SK-N-SH treated with all-trans-retinoic acid at 6 μM for 48 hours (cell line): ENCODE measurements at regions not wholly inside any gene's neighbourhood (a gene's known extent, or its start where the extent isn't known, plus 50 kb on each side); places are given as distances from the start of the nearest gene placed in this dataset.

Experiments
- ATAC-seq: fragments of 200-7000 bp; cut with Tn5 transposase; 3 replicates; pipeline ENCODE4 v1.9.1; 2020; ENCODE audit warnings: mild to moderate bottlenecking, moderate library complexity
- ARNTL ChIP-seq: fragments of 450-650 bp; formaldehyde crosslinking; IDR thresholded peaks from 2 replicates; pipeline ENCODE4 v1.5.0; 2020; ENCODE audit warnings: low read depth, mild to moderate bottlenecking, moderate library complexity, borderline replicate concordance
- BACH2 ChIP-seq: fragments of 250-450 bp; sonication (Bioruptor Pico); IDR thresholded peaks from 2 replicates; pipeline ENCODE4 v1.9.0; 2021; ENCODE audit warnings: mild to moderate bottlenecking, borderline replicate concordance
- CSDC2 ChIP-seq: fragments of 250-450 bp; sonication (Bioruptor Pico); IDR thresholded peaks from 2 replicates; pipeline ENCODE4 v1.5.0; 2020; ENCODE audit warnings: mild to moderate bottlenecking, moderate library complexity
- ESRRG ChIP-seq: fragments of 250-450 bp; sonication (Bioruptor Pico); IDR thresholded peaks from 2 replicates; pipeline ENCODE4 v1.6.1; 2021; ENCODE audit warnings: mild to moderate bottlenecking
- GLIS3 ChIP-seq: fragments of 250-450 bp; sonication (Bioruptor Pico); IDR thresholded peaks from 2 replicates; pipeline ENCODE4 v1.5.0; 2020; ENCODE audit warnings: mild to moderate bottlenecking, moderate library complexity
- ISL1 ChIP-seq: fragments of 250-450 bp; sonication (Bioruptor Pico); IDR thresholded peaks from 2 replicates; pipeline ENCODE4 v2.1.2; 2022; ENCODE audit warnings: mild to moderate bottlenecking, moderate library complexity
- OSR1 ChIP-seq: fragments of 250-450 bp; sonication (Bioruptor Pico); IDR thresholded peaks from 2 replicates; pipeline ENCODE4 v1.8.0; 2022; ENCODE audit warnings: moderate library complexity, mild to moderate bottlenecking, inconsistent platforms
- PPARA ChIP-seq: fragments of 250-450 bp; sonication (Bioruptor Pico); IDR thresholded peaks from 2 replicates; pipeline ENCODE4 v1.5.0; 2020; ENCODE audit warnings: mild to moderate bottlenecking, borderline replicate concordance
- RARB ChIP-seq: fragments of 250-450 bp; sonication (Bioruptor Pico); IDR thresholded peaks from 2 replicates; pipeline ENCODE4 v1.8.0; 2021; ENCODE audit warnings: mild to moderate bottlenecking, moderate library complexity
- SNAI2 ChIP-seq: fragments of 250-450 bp; sonication (Bioruptor Pico); IDR thresholded peaks from 2 replicates; pipeline ENCODE4 v1.5.0; 2020; ENCODE audit warnings: mild to moderate bottlenecking, moderate library complexity
- TCF4 ChIP-seq: fragments of 250-450 bp; sonication (Bioruptor Pico); IDR thresholded peaks from 2 replicates; pipeline ENCODE4 v1.8.0; 2021; ENCODE audit warnings: mild to moderate bottlenecking, moderate library complexity, borderline replicate concordance
- TOX ChIP-seq: fragments of 250-450 bp; sonication (Bioruptor Pico); IDR thresholded peaks from 2 replicates; pipeline ENCODE4 v1.8.0; 2021; ENCODE audit warnings: mild to moderate bottlenecking, moderate library complexity, borderline replicate concordance
- ZC3H10 ChIP-seq: fragments of 250-450 bp; sonication (Bioruptor Pico); IDR thresholded peaks from 2 replicates; pipeline ENCODE4 v1.5.1; 2021; ENCODE audit warnings: mild to moderate bottlenecking, moderate library complexity
- ZFP3 ChIP-seq: fragments of 250-450 bp; sonication (Bioruptor Pico); IDR thresholded peaks from 2 replicates; pipeline ENCODE4 v1.5.0; 2020; ENCODE audit warnings: mild to moderate bottlenecking, moderate library complexity
- ZFP30 ChIP-seq: fragments of 450-650 bp; formaldehyde crosslinking; IDR thresholded peaks from 2 replicates; pipeline ENCODE4 v1.5.0; 2022; ENCODE audit warnings: mild to moderate bottlenecking, moderate library complexity
- ZNF70 ChIP-seq: fragments of 450-650 bp; formaldehyde crosslinking; IDR thresholded peaks from 2 replicates; pipeline ENCODE4 v1.5.0; 2020; ENCODE audit warnings: mild to moderate bottlenecking, moderate library complexity
- ZNF8 ChIP-seq: fragments of 450-650 bp; formaldehyde crosslinking; IDR thresholded peaks from 2 replicates; pipeline ENCODE4 v1.5.0; 2020; ENCODE audit warnings: mild to moderate bottlenecking, moderate library complexity
- TF ChIP-seq, protein P1 (sequence below): fragments of 250-450 bp; sonication (Bioruptor Pico); IDR thresholded peaks from 2 replicates; pipeline ENCODE4 v1.5.1; 2021; ENCODE audit warnings: mild to moderate bottlenecking, moderate library complexity
- TF ChIP-seq, protein P2 (sequence below): fragments of 250-450 bp; sonication (Bioruptor Pico); IDR thresholded peaks from 2 replicates; pipeline ENCODE4 v1.8.0; 2020; ENCODE audit warnings: mild to moderate bottlenecking, moderate library complexity, borderline replicate concordance
- TF ChIP-seq, protein P3 (sequence below): fragments of 250-450 bp; sonication (Bioruptor Pico); IDR thresholded peaks from 2 replicates; pipeline ENCODE4 v1.5.1; 2020; ENCODE audit warnings: low read depth, mild to moderate bottlenecking, moderate library complexity
- TF ChIP-seq, protein P4 (sequence below): fragments of 250-450 bp; sonication (Bioruptor Pico); IDR thresholded peaks from 2 replicates; pipeline ENCODE4 v1.5.0; 2020; ENCODE audit warnings: mild to moderate bottlenecking, moderate library complexity

DNA sequence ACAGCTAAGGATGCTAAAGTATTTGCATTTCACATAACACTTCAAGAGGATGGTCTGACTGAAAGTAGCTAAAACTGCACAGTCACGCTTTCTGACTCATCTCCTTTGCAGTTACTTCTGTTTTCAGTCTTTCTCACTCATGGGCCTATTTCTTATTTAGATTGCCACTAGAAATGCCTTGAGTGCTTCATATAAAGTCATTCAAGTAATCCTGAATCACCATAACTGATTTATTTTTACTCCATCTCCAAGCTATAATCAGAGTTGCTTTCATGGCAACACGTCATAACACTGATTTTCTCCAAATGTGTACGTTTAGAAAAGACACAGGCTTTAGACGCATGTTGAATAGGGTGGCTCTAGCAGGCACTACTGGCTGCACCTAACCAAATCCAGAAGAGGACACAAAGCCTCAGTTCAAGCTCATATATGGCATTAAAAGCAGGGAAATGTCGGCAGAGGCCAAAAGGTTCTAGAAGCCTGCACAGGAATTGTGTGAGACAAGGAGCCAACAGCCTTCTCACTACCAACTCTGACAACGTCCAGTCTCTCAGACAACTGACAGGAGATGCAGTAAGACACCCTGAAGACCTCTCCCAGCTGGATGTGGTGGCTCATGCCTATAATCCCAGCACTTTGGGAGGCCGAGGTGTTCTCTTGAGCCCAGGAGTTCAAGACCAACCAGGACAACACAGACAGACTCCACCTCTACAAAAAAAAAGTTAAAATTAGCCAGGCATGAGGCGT is 64.1 kb upstream of the BEND6 start:
- TF ChIP-seq ISL1 (CRISPR knock-in tag) (peak; percentile 51), ZFP30 (CRISPR knock-in tag) (no peak)
- TF ChIP-seq, protein P1, sequence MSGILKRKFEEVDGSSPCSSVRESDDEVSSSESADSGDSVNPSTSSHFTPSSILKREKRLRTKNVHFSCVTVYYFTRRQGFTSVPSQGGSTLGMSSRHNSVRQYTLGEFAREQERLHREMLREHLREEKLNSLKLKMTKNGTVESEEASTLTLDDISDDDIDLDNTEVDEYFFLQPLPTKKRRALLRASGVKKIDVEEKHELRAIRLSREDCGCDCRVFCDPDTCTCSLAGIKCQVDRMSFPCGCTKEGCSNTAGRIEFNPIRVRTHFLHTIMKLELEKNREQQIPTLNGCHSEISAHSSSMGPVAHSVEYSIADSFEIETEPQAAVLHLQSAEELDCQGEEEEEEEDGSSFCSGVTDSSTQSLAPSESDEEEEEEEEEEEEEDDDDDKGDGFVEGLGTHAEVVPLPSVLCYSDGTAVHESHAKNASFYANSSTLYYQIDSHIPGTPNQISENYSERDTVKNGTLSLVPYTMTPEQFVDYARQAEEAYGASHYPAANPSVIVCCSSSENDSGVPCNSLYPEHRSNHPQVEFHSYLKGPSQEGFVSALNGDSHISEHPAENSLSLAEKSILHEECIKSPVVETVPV (CRISPR knock-in tag), result no peak
- ATAC-seq, result peak; percentile 86

DNA sequence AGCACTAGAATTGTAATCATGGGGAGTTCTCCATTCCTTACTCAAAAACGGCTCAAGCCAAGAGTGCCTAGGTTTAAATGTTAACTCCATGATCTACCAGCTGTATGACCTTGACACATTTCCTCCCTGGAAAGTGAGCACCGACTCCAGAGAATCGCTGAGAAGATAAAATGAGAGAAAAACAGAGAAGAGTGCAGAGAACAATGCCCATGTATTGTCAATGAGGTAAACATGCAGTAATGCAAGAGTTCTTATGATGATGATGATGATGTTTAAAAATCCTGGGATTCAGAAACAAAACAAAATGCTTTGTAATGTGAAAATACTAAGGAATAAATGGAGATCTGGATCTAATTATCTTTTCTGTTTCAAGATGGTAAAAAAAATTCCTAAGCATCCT is 64.8 kb upstream of the BEND6 start:
- no peak; the same call in 2 of the 3 replicates for ATAC-seq
- TF ChIP-seq ZFP3 (CRISPR knock-in tag) (no peak), PPARA (CRISPR knock-in tag) (no peak), RARB (CRISPR knock-in tag) (no peak), SNAI2 (no peak), CSDC2 (no peak), ZNF70 (no peak), TCF4 (CRISPR knock-in tag) (no peak), ESRRG (no peak)
- TF ChIP-seq, protein P2, sequence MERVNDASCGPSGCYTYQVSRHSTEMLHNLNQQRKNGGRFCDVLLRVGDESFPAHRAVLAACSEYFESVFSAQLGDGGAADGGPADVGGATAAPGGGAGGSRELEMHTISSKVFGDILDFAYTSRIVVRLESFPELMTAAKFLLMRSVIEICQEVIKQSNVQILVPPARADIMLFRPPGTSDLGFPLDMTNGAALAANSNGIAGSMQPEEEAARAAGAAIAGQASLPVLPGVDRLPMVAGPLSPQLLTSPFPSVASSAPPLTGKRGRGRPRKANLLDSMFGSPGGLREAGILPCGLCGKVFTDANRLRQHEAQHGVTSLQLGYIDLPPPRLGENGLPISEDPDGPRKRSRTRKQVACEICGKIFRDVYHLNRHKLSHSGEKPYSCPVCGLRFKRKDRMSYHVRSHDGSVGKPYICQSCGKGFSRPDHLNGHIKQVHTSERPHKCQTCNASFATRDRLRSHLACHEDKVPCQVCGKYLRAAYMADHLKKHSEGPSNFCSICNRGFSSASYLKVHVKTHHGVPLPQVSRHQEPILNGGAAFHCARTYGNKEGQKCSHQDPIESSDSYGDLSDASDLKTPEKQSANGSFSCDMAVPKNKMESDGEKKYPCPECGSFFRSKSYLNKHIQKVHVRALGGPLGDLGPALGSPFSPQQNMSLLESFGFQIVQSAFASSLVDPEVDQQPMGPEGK, result no peak
- TF ChIP-seq, protein P1 (CRISPR knock-in tag), result no peak
- TF ChIP-seq, protein P3, sequence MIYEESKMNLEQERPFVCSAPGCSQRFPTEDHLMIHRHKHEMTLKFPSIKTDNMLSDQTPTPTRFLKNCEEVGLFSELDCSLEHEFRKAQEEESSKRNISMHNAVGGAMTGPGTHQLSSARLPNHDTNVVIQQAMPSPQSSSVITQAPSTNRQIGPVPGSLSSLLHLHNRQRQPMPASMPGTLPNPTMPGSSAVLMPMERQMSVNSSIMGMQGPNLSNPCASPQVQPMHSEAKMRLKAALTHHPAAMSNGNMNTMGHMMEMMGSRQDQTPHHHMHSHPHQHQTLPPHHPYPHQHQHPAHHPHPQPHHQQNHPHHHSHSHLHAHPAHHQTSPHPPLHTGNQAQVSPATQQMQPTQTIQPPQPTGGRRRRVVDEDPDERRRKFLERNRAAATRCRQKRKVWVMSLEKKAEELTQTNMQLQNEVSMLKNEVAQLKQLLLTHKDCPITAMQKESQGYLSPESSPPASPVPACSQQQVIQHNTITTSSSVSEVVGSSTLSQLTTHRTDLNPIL (CRISPR knock-in tag), result no peak

DNA sequence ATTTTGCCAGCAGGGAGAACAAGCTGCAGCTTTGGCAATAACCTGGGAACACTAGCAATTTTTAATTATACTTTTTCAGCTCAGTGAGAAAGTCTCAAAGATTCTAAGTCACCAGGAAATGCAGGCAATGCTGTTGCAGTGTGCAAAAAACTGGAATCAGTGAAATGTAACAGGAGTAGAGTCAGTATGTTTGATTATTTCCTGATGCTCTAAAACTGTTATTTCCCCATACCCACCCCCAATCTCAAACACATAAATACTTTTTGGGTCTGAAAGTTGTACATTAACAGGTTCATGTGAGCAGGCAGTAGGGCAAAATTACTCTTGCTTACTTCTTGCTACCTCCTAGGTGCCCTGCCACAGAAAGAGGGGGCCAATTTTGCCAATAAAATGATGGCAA is 65.4 kb upstream of the BEND6 start:
- ATAC-seq, result no peak
- TF ChIP-seq ZC3H10 (CRISPR knock-in tag) (no peak), SNAI2 (no peak), ISL1 (CRISPR knock-in tag) (no peak), ZFP3 (CRISPR knock-in tag) (no peak), PPARA (CRISPR knock-in tag) (no peak), CSDC2 (no peak), TCF4 (CRISPR knock-in tag) (no peak), GLIS3 (no peak), ESRRG (no peak), ZNF70 (no peak), OSR1 (CRISPR knock-in tag) (no peak), ZNF8 (CRISPR knock-in tag) (no peak), ARNTL (CRISPR knock-in tag) (no peak), TOX (CRISPR knock-in tag) (no peak), BACH2 (no peak)
- TF ChIP-seq, protein P3 (CRISPR knock-in tag), result no peak
- TF ChIP-seq, protein P4, sequence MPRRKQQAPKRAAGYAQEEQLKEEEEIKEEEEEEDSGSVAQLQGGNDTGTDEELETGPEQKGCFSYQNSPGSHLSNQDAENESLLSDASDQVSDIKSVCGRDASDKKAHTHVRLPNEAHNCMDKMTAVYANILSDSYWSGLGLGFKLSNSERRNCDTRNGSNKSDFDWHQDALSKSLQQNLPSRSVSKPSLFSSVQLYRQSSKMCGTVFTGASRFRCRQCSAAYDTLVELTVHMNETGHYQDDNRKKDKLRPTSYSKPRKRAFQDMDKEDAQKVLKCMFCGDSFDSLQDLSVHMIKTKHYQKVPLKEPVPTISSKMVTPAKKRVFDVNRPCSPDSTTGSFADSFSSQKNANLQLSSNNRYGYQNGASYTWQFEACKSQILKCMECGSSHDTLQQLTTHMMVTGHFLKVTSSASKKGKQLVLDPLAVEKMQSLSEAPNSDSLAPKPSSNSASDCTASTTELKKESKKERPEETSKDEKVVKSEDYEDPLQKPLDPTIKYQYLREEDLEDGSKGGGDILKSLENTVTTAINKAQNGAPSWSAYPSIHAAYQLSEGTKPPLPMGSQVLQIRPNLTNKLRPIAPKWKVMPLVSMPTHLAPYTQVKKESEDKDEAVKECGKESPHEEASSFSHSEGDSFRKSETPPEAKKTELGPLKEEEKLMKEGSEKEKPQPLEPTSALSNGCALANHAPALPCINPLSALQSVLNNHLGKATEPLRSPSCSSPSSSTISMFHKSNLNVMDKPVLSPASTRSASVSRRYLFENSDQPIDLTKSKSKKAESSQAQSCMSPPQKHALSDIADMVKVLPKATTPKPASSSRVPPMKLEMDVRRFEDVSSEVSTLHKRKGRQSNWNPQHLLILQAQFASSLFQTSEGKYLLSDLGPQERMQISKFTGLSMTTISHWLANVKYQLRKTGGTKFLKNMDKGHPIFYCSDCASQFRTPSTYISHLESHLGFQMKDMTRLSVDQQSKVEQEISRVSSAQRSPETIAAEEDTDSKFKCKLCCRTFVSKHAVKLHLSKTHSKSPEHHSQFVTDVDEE (CRISPR knock-in tag), result no peak
- TF ChIP-seq, protein P1 (CRISPR knock-in tag), result no peak
